WTC11 (cell line): ENCODE measurements at regions not wholly inside any gene's neighbourhood (a gene's known extent, or its start where the extent isn't known, plus 50 kb on each side); places are given as distances from the start of the nearest gene placed in this dataset.

ENCODE experiments used
- ATAC-seq: fragments of 200-7000 bp; cut with Tn5 transposase; 2 replicates; pipeline ENCODE4 v1.10.0; 2021; ENCODE audit warnings: mild to moderate bottlenecking, moderate library complexity
- CTCF ChIA-PET: fragments of 300-600 bp; sonication (Branson Sonifier 250); formaldehyde crosslinking; loops from one replicate; lab custom pipeline; 2021; ENCODE audit warnings: antibody characterized with exemption; lab: Charles Lee
- POLR2A ChIA-PET: fragments of 350-600 bp; sonication (Branson Sonifier 250); formaldehyde crosslinking; loops from one replicate; lab custom pipeline; 2021; ENCODE audit warnings: antibody characterized with exemption; lab: Charles Lee
- DNase-seq: peaks from one replicate; pipeline ENCODE4 v3.0.0; 2021; ENCODE audit warnings: low spot score
- H3K27ac Mint-ChIP-seq: 2 replicates; pipeline ENCODE4 v1.8.0; 2021; ENCODE audit warnings: mixed read lengths
- H3K27me3 Mint-ChIP-seq: 2 replicates; pipeline ENCODE4 v1.8.0; 2021; ENCODE audit warnings: low read depth, mild to moderate bottlenecking, moderate library complexity, mixed read lengths
- H3K36me3 Mint-ChIP-seq: 2 replicates; pipeline ENCODE4 v1.8.0; 2021; ENCODE audit warnings: mixed read lengths
- H3K4me1 Mint-ChIP-seq: 2 replicates; pipeline ENCODE4 v1.8.0; 2022; ENCODE audit warnings: mixed read lengths
- H3K4me3 Mint-ChIP-seq: 2 replicates; pipeline ENCODE4 v1.8.0; 2021; ENCODE audit warnings: mild to moderate bottlenecking, moderate library complexity, mixed read lengths
- H3K9me3 Mint-ChIP-seq: 2 replicates; pipeline ENCODE4 v1.8.0; 2021; ENCODE audit warnings: mixed read lengths
- AR ChIP-seq: fragments of 250-450 bp; sonication (Bioruptor Pico); IDR thresholded peaks from 2 replicates; pipeline ENCODE4 v1.9.0; 2021; ENCODE audit warnings: mild to moderate bottlenecking
- CBFB ChIP-seq: sonication (generic); formaldehyde crosslinking; IDR thresholded peaks from 2 replicates; pipeline ENCODE4 v1.8.1; 2022; ENCODE audit warnings: mild to moderate bottlenecking, low read depth, missing genetic modification reagents
- CDX4 ChIP-seq: fragments of 250-450 bp; sonication (Bioruptor Pico); IDR thresholded peaks from 2 replicates; pipeline ENCODE4 v1.9.0; 2021; ENCODE audit warnings: moderate library complexity, mild to moderate bottlenecking, inconsistent platforms, borderline replicate concordance
- CTCF ChIP-seq: fragments of 200-600 bp; IDR thresholded peaks from 2 replicates; pipeline ENCODE4 v1.8.0; 2022; ENCODE audit warnings: antibody characterized with exemption
- E2F1 ChIP-seq: sonication (generic); formaldehyde crosslinking; IDR thresholded peaks from 2 replicates; pipeline ENCODE4 v1.8.0; 2022; ENCODE audit warnings: mild to moderate bottlenecking, missing genetic modification reagents
- MXD4 ChIP-seq: fragments of 250-450 bp; sonication (Bioruptor Pico); IDR thresholded peaks from 2 replicates; pipeline ENCODE4 v1.8.0; 2021; ENCODE audit warnings: mild to moderate bottlenecking, moderate library complexity, borderline replicate concordance
- PRDM15 ChIP-seq: sonication (generic); formaldehyde crosslinking; IDR thresholded peaks from 2 replicates; pipeline ENCODE4 v1.8.0; 2022; ENCODE audit warnings: missing genetic modification reagents
- TEAD1 ChIP-seq: sonication (generic); formaldehyde crosslinking; IDR thresholded peaks from 2 replicates; pipeline ENCODE4 v1.8.0; 2022; ENCODE audit warnings: mild to moderate bottlenecking, missing genetic modification reagents
- ZNF121 ChIP-seq: sonication (generic); formaldehyde crosslinking; IDR thresholded peaks from 2 replicates; pipeline ENCODE4 v1.8.0; 2023; ENCODE audit warnings: missing genetic modification reagents
- ZNF281 ChIP-seq: sonication (generic); formaldehyde crosslinking; IDR thresholded peaks from 2 replicates; pipeline ENCODE4 v1.8.0; 2023; ENCODE audit warnings: mild to moderate bottlenecking, missing genetic modification reagents
- ZNF423 ChIP-seq: fragments of 250-450 bp; sonication (Bioruptor Pico); IDR thresholded peaks from 2 replicates; pipeline ENCODE4 v2.1.2; 2022; ENCODE audit warnings: mild to moderate bottlenecking, moderate library complexity
- ZNF512 ChIP-seq: sonication (generic); formaldehyde crosslinking; IDR thresholded peaks from 2 replicates; pipeline ENCODE4 v1.8.1; 2022; ENCODE audit warnings: missing genetic modification reagents, borderline replicate concordance
- ZNF671 ChIP-seq: fragments of 250-450 bp; sonication (Bioruptor Pico); IDR thresholded peaks from 2 replicates; pipeline ENCODE4 v1.8.0; 2021; ENCODE audit warnings: mild to moderate bottlenecking

GRCh38 chr9:79341561-79341960, 230.2 kb upstream of the TLE4 start (continued):
- no peak for TF ChIP-seq ZNF281 (CRISPR knock-in tag)

- POLR2A ChIA-PET = no interaction called here
- no peaks in the 10 kb centered on the region for H3K27me3 Mint-ChIP-seq
- ATAC-seq = no peak
- CTCF ChIA-PET = no interaction called here
- no peak overlapping the region for H3K4me3 Mint-ChIP-seq
- no peaks in the 10 kb centered on the region for H3K36me3 Mint-ChIP-seq
- no peak for DNase-seq
- H3K27ac Mint-ChIP-seq = no peak overlapping the region
- H3K9me3 Mint-ChIP-seq = peaks cover 2% of the 10 kb centered on the region; the same call in 1 of the 2 replicates
- H3K4me1 Mint-ChIP-seq = 0 out of 2 replicates have a peak, but pooled peaks cover under 1% of the 10 kb centered on the region
- no peak for TF ChIP-seq ZNF121 (CRISPR knock-in tag)
- no peak for TF ChIP-seq AR (CRISPR knock-in tag)
- TF ChIP-seq E2F1 = no peak
- TF ChIP-seq ZNF671 (CRISPR knock-in tag) = no peak
- TF ChIP-seq ZNF423 (CRISPR knock-in tag) = no peak
- TF ChIP-seq MXD4 (CRISPR knock-in tag) = no peak
- no peak for TF ChIP-seq CDX4
- no peak for TF ChIP-seq CBFB
- no peak for TF ChIP-seq ZNF512 (CRISPR knock-in tag)
- no peak for TF ChIP-seq CTCF
- TF ChIP-seq TEAD1 (CRISPR knock-in tag) = no peak
- no peak for TF ChIP-seq PRDM15 (CRISPR knock-in tag)
- TF ChIP-seq, all 79 proteins: peak for 0
Observed at GRCh38 chr9:79346350-79347020, 225.3 kb upstream of the TLE4 start.
